GM12892 (cell line): ENCODE measurements at regions not wholly inside any gene's neighbourhood (a gene's known extent, or its start where the extent isn't known, plus 50 kb on each side); places are given as distances from the start of the nearest gene placed in this dataset.

ENCODE experiments used
- DNase-seq: peaks from one replicate; pipeline ENCODE4 v3.0.0; 2011; ENCODE audit not compliant: insufficient read length
- FAIRE-seq: peaks from 2 replicates; lab custom pipeline; 2011; peaks lifted over from hg19 to GRCh38; lab: Jason Lieb, UNC
- POLR2A ChIP-seq: IDR thresholded peaks from 2 replicates; pipeline ENCODE4 v1.6.1; 2011; ENCODE audit warnings: low read depth, low read length, control low read depth
- POLR2AphosphoS5 ChIP-seq: IDR thresholded peaks from 2 replicates; pipeline ENCODE4 v1.6.1; 2011; ENCODE audit warnings: low read depth, low read length, control low read depth
- TAF1 ChIP-seq: IDR thresholded peaks from 2 replicates; pipeline ENCODE4 v1.6.1; 2011; ENCODE audit warnings: low read depth, mild to moderate bottlenecking, control low read depth, low read length, borderline replicate concordance

DNA sequence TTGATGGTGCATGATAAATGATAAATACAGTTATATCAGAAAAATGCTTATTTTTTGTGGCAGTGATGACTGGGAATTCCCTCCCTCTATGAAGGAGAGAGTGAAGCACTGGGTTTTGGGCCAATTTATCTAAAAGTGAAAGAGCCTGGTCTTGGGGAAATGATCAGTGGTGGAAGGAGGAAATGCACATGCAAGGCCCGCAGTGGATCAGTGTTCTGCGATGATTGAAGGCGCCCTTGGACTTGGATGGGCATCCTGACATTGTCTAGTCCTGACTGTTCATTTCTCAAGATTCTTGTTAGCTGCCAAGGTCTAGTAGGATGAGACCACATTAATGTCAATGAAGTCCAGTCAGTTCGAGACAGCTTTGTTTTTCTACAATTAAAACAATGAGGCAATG, 272.0 kb upstream of the SLC35B3 start:
- FAIRE-seq, result no peak
- DNase-seq, result no peak
- TF ChIP-seq POLR2AphosphoS5, result no peak

DNA sequence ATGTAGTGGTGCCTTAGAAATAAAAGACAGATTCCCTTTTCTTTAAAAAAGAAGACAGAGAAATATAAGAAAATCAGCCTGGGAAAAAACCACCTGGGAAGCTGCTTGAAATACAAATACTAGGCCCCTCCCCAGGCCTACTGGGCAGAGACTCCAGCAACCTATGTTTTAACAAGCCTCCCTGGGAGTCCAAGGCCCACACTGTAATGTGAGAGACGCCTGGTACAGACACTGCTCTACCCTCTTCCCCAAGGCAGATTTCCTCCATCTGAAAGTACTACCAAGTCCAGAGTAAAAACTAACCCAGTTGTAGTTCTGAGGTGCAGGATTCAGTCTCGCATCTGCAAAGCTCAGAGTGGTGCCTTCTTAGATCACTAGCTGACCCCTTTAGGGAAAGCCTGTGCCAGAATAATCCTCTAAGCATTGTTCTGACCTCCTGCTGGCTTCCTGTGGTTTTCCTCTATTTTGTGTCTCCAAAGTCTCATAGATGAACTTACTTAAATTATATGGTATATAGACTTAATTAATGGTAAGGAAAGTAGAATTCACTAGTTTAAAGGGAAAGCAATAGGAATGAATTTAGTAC, 270.2 kb upstream of the SLC35B3 start:
- FAIRE-seq (no peak), DNase-seq (no peak)
- TF ChIP-seq POLR2A (no peak), POLR2AphosphoS5 (no peak), TAF1 (no peak)

DNA sequence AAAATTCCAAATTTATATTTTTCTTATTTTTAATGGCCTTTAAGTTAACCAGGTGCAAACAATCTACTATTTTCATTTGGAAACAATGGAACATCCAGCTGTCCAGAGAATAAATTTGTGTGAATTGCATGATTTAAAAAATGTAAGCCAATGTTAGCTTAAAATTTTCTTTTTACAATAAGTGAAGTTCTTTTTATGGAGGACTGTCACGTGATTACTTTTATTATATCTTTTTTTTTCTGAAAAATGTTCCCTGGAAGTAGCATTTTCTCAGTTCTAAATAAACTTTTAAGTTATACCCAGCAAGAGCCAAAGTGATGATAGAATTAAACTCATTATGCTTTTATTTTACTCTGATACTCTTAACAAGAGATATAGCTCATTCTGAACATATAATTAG, 267.7 kb upstream of the SLC35B3 start:
- DNase-seq (no peak), FAIRE-seq (no peak)
- TF ChIP-seq POLR2AphosphoS5 (no peak), TAF1 (no peak), POLR2A (no peak)

DNA sequence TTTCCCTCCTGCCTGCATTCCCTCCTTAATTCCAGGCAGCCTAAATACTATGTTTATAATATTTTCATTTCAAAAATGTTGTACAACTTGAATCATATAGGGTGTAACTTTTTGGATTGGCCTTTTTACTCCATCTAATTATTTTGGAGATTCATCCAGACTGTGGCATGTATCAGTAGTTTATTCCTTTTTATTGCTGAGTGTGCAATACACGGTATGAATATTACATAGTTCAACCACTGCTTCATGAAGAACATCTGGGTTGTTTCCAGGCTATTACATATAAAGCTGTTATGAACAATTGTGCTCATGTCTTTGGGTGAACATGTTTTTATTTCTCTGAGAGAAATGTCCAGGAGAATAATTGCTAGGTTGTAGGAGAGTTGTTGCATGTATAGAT, 253.5 kb upstream of the SLC35B3 start:
- DNase-seq (no peak), FAIRE-seq (no peak)
- no peak for TF ChIP-seq POLR2A
- TF ChIP-seq POLR2AphosphoS5, result no peak

DNA sequence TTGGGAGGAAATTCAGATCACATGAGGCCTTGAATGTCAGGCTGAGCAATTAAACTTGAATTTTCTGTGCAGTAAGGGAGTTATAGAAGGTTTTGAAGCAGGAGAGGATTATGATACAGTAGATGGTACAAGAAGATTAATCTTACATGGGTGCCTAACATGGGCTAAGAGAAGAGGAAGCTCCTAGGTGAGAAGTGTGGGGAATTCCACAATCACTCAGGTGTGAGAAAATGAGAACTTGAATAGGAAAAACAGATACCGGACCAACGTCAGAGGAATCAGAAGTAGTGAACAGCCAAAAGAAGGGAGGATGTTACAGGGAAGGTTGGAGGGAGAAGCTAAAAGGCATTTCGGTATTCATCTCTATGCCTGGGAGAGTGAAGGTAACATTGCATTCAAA, 250.7 kb upstream of the SLC35B3 start:
- peak; percentile 38 for FAIRE-seq
- TF ChIP-seq POLR2AphosphoS5 (no peak), POLR2A (no peak), TAF1 (no peak)
- no peak for DNase-seq

DNA sequence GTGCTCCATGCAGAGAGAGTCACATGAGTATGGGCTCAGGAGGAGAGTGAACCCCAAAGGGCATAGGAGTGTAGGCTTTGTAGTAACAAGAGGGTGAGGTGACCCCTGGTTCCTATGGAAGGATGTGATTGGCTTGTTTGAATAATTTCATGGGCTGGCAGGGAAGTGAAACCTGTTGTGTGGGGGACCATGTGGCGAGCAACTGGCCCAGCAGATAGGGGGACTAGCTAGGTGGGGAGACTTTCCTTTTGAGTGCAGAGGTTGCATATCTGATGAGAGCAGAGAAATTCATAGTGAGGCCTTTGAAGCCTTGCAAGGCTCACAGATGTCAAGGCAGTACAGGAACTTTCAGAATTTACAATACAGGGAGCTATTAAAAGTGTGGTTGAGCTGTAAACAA, 247.9 kb upstream of the SLC35B3 start:
- FAIRE-seq (no peak), DNase-seq (no peak)
- TF ChIP-seq TAF1 (no peak), POLR2AphosphoS5 (no peak), POLR2A (no peak)

DNA sequence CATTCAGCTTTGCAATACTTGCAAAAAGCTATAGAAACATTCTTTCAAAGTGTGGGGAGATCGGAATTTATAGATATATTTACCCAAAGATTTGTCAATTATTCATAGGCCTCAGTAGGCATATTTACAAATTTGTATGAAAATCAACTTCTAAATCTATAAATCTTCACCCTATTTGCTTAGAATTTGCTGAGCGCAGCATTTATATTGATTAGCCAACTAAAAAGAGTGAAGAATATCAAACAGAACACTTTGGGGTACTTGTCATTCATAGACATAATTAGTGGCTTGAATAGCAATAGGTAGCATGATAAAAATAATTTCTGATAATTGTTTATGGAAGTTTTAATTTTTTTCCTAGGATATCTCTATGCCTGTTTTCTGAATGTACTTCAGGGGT, 244.5 kb upstream of the SLC35B3 start:
- no peak for DNase-seq
- FAIRE-seq, result no peak
- TF ChIP-seq TAF1 (no peak), POLR2A (no peak), POLR2AphosphoS5 (no peak)

DNA sequence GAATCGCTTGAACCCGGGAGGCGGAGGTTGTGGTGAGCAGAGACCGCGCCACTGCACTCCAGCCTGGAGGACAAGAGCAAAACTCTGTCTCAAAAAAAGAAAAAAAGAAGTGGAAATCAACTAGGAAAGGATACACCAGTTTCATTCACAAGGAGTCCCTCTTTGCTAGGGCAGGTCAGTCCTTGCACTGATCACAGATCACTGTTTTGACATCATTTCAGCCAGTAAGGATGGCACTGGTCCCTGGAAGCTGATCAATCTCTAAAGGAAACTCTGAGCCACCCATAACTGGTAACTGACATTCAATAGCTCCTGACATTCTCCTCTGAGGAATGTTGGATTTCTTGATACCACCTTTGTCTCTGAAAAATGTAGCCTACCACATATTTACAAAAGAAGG, 243.1 kb upstream of the SLC35B3 start:
- DNase-seq (no peak), FAIRE-seq (no peak)
- no peak for TF ChIP-seq POLR2A
- TF ChIP-seq POLR2AphosphoS5, result no peak
- no peak for TF ChIP-seq TAF1

DNA sequence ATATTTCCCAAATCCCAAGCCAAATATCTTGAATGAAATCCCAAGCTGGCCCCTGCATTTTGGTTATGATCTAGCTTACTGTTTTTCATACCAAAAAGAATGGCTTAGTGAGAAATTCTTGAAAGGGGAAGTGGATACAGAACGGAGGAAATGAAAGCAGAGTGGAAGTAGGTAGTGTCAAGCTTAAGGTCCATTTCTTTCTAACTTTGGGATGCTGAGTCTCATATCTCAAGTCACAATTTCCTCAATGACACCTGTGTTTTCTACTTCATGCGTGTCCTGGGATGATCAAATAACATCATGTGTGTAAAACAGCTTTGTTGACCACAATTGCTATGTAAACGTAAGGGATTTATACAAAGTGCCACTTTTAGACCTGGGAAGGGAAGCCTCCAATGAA, 238.8 kb upstream of the SLC35B3 start:
- TF ChIP-seq POLR2A (no peak), TAF1 (no peak), POLR2AphosphoS5 (no peak)
- no peak for DNase-seq
- no peak for FAIRE-seq

DNA sequence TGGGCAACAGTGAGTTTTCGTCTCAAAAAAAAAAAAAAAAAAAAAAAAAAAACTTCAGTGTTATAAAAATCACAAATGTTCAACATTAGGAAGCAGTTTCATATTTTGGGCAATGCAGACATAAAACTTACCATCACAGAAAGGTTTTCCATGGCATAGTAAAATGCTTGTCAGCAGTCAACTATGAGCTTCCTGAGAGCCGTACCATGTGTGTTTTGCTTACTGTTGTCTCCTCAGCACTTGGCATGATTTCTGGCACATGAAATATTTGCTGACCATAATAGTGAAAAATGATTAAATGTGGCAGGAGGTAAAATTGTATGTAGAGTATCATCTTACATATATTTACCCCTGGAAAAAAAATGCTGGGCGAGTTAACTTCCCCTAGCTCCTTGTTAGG, 237.5 kb upstream of the SLC35B3 start:
- no peak for FAIRE-seq
- no peak for DNase-seq
- TF ChIP-seq POLR2AphosphoS5 (no peak), TAF1 (no peak), POLR2A (no peak)

DNA sequence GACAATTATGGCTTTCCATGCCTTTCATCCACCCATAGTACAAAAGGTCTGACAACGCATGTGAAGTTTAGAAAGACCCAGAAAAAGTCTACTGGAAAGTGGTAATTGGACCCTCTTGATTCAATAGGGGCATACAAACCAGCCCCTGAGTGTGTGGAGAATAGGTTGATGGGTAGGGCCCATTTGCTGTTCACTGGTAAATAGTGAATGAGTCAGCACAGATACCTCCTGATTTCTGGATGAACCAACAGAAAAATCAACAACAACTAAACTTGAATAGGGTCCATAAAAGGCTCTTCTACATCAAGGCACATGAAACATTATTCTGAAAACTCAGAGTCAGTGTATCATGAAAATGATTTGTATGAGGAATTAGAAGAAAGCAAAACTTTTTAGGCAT, 235.4 kb upstream of the SLC35B3 start:
- FAIRE-seq (no peak), DNase-seq (no peak)
- TF ChIP-seq POLR2AphosphoS5 (no peak), POLR2A (no peak), TAF1 (no peak)

DNA sequence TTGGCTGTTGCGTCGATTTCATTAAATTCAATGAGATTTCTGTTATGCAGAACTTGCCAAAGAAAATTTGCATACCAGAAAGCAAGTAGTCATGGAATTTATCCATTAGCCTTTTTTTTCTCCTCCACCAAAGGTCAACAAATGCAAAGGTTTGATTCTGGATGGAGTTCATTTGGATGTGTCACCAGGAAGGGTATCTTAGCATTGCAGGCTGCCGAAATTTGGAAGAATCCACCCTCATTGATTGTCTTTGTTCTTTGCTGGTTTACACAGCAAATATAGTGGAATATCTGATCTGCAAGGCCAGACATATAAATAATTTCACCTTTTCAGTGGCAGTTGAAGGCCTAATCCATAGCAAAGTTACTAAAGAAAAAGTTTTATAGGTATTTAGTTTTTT, 229.4 kb upstream of the SLC35B3 start:
- TF ChIP-seq TAF1, result no peak
- TF ChIP-seq POLR2A, result no peak
- no peak for TF ChIP-seq POLR2AphosphoS5
- no peak for FAIRE-seq
- no peak for DNase-seq

DNA sequence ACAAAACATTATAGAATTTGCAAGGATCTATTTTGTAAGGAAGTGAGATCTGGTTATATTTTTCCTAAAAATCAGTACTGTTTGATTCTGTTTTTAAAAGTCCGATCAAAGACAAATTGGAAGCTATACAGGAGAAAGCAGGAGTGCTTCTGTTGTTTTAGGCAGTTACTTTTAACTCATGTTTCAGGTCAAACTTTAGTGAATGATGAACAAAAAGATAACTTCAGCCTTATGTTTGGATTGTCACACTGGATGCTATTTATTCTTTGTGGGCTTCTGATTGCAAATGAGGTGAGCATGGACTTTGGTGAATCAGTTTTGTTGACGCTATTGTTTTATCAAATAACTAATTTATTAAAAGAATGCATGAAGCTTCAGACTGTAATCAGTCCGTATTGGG, 228.7 kb upstream of the SLC35B3 start:
- no peak for FAIRE-seq
- TF ChIP-seq POLR2A (no peak), POLR2AphosphoS5 (no peak), TAF1 (no peak)
- DNase-seq, result no peak
